KG1 (cell line): ENCODE measurements at regions not wholly inside any gene's neighbourhood (a gene's known extent, or its start where the extent isn't known, plus 50 kb on each side); places are given as distances from the start of the nearest gene placed in this dataset.
"Not testable (repeated sequence)": the region's sequence is repeated elsewhere in the genome, so short reads cannot be mapped to it uniquely, and the experiment has no call there.

Experiments
- DNase-seq: peaks from one replicate; lab custom pipeline; 2025; lab: John Stamatoyannopoulos, UW

DNA sequence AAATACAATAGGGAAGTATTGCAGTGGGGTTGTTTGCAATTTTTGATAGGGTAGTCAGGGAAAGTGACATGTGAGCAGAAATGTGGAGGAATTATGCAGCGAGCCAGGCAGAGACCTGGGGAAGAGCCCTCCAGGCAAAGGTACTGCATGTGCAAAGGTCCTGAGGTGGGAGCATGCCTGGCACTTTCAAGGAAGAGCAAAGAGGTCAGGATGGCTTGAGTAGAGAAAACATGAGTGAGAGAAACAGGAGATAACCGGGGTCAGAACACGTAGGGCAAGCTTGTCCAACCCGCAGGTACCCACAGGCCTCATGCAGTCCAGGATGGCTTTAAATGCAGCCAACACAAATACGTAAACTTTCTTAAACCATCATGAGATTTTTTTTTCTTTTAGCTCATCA, 71.0 kb downstream of the COQ2 start:
- DNase-seq: no peak

DNA sequence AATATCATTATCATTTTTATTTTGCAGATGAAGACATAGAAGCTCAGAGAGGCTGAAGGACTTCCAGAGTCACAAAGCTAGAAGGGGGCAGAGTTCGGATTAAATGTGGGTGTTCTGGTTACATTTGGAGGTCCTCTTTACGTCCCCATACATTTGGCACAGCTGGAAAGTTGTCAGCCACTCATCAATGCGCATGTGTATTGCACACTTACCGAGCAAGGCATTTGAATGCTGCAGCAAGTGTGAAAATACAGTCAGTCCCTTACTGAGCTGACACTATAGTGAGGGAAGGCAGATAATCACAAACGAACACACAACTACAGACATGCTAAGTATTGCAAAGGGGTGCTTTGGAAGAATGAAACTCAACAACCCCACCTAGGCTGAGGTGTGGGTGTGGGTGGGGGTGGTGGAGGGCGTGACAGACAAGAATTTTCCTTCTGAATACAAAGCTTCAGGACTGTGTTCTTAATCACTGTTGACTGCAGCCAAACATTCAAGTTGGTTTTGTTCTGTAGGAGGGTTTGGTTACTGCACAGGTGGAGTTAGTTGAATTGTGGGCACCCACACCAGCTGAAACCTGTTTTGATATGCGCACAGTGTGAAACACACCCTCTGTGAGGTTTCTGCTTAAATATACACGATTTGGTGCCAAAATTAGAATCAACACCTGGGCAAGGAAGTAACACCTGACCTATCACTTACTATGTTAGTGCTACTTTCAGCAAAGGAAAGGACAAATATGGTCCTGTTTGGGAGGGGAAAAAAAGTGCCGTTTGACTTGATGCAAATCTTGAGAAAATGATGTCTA, 72.4 kb downstream of the COQ2 start:
- DNase-seq: no peak

DNA sequence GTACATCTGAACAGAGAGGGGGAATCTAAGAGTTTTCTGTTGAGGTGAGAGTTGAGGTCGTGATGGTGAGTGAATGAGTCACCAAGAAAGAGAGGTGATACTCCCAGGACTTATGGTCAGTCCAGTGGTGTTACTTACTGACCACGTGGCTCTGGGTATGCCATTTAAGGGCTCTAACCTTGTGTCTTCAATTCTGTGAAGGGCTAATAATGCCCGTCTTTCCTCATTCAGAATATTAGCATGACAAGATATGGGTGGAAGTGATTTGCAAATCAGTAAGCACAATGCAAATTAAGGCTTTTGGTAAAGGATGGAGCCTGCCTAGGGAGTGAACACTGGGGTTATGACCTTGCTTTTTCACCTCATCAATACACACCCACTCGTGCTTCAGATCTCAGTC, 75.2 kb downstream of the COQ2 start:
- DNase-seq: no peak

DNA sequence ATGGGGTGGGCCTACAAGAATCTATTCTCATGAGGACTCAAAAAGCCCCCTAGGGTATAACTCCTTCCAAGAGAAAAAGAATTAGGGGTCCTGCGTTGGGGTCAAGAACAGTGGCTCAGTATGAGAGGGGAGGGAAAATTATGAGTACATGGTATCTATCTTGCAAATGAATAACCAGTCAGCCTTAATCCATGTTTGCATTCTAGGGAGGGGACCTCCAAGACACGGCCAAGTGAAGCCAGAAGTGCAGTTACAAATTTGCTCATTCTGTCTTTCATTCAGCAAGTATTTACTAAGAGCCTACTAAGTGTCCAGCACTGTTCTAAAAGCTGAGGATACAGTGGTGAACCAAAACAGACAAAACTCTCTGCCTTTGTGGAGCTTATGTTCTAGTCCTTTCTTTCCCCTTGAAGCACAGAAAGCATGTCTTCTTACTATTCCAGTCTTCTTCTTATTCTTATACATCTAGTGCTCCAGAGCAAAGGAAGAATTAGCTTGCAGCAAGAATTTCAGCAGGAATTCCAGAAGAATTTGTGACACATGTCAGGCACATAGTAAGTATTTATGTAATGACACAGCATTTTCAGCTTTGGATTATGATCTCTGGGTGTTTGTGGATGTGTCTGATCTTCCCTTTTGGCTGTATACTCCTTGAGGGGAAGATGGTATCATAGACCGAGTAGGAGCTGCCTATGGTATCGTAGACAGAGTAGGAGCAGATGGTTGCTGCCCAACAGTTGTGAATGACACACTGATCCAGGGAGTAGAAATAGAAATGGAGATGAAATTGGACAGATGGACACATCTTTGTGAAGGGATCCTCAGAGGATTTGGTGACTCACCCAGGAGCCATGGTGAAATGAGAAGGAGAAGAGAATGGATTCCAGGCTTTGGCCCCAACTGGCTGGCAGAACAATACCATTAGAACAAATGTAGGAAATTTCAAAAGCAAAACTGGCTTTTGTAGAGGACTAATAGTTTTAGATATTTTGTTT, 75.9 kb downstream of the COQ2 start:
- DNase-seq: no peak

DNA sequence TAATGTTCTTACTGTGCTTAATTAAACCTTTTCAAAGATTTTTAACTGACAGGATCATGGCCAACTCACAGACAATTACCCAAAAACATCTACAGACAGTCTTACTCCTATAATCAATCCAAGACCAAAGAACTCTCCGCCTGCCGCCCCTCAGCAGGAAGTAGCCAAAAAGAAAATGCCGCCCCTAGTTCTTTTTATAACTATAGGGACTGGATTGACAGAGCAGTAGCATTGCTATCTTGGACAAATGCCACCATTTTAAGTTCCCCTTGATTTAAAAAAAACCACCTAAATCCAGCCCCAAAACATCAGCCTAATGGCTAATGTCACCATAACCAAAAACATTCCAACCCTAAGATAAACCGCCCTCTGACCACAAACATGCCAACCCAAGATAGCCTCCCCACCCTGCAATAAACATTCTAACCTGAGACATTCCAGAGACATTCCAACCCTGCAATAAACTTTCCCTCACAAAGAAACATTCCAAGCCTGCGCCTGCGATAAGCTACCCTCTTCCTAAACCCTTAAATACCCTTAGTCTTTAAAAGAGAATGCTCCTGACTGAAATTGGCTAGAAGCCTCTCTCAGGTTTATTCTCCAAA, 77.0 kb downstream of the COQ2 start:
- DNase-seq: no peak

DNA sequence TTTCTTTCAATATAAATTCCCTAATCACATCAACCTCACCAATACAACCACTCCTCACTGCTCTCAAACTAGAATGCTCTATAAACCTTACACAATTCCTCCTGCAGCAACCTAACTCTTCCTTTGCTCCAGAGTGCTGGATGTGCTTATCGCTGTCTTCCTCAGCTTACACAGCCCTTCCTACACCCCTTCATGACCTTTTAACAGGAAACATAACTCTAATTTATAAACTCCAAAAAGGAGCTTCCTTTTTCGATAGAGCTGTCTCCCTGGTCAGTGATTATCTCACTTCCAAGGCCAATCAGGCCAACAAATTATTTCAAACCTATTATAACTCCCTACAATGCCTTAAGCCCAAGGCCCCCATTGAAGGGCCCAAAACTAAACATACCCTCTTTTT, 78.8 kb downstream of the COQ2 start:
- no peak for DNase-seq

DNA sequence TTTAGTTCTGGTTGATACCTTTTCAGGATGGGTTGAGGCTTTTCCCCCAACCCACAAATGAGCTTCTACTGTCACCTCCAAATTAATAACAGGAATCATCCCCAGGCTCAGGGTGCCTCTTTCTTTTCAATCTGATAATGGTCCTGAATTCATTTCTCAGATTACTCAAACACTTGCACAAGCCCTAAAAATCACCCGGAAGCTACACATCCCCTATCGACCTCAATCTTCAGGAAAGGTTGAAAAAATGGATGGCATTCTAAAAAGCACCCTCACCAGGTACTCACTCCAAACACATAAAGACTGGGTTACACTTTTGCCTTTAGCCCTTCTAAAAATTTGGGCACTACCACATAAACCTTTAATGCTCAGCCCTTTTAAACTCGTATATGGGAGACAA, 79.9 kb downstream of the COQ2 start:
- no peak for DNase-seq

DNA sequence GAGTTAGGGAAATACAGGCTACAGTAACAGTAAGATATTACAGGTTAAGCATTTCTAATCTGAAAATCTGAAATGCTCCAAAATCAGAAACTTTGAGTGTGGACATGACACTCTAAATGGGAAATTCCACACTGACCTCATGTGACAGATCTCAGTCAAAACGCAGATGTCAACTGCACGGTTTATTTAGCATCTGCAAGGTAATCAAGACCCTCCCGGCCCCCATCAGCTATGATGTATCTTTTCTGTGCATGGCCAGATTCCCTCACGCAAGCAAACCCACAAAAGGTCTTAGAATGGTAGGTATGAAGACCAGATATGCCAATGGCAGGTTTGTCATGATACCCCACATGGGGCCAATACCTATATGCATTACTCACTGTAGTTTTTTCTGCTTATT, 82.8 kb downstream of the COQ2 start:
- no peak for DNase-seq

DNA sequence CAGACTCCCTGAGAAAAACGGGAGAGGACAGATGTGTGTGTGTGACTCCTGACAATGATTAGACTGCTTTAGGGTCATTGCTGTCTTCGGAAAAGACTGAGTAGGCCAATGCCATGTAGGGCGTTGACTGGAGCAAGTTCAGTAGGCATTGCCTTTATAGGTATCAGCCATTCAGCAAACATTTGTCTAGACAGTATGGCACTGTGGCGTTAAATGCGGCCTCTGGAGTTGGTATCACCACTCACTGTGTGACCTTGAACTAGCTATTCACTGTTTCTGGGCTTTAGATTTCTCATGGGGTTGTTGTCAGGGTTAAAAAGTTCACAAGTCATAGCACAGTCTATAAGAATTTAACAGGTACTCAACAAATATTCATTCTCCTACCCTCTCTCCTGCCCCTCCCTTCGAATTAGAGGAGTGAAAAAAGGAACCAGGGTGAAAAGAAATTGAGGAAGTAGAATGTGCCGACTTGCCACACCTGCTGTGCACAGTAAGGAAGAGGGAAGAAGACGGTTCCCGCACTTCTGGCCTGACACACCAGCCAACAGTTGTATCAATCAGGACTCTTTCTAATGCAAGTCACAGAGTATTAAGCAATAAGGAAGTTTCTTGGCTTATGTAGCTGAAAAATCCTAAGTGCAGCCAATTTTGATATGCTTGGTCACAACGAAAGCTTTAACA, 83.2 kb upstream of the PLAC8 start:
- DNase-seq: peak; percentile 53

DNA sequence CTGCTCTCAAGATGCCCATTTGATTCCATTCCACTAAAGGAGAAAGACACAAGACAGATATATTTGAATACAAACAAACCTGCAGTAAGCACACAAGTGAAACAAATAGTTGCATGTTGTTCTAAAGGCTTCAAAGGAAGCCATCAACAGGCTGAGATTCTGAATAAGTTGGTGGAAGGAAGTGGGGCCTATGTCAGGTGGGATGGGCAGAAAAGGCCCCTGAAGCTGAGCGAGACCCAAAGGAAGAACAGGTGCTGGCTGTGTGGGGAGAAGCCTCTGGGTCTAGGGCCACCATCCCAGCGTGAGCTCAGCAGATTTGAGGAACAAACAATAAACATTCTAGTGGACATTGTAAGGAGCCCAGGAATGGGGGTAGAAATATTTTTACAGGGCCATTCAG, 82.4 kb upstream of the PLAC8 start:
- DNase-seq: no peak

DNA sequence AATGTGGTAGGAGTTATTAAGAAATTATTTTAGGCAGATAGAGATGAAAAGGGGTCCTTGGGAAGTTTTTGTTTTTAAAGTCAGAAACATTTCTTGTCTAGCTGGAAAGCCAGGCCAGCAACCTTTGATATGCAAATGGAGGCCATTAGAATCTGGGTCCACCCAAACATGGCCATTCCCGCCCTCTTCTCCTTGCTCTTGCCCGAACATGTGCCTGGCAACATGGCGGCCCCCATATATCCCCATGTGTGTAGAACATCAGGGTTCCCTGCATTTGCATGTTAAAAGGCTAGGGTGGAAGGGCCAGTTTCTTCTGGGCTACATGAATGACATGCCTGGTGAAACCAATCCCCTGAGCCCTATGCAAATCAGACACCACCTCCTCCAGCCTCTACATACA, 80.7 kb upstream of the PLAC8 start:
- no peak for DNase-seq

DNA sequence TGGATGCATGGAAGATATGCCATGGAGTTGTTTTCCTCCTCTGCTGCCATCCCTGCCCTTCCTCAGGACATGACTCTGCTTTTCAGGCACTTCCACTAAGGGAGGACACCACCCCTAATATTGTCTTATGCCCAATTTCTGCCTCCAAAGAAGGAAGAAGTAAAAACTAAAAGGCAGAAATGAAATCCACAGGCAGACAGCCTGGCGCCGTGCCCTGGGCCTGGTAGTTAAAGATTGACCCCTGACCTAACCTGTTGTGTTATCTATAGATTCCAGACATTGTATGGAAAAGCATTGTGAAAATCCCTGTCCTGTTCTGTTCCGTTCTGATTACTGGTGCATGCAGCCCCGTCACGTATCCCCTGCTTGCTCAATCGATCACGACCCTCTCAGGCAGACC, 80.1 kb upstream of the PLAC8 start:
- not testable (repeated sequence) for DNase-seq

DNA sequence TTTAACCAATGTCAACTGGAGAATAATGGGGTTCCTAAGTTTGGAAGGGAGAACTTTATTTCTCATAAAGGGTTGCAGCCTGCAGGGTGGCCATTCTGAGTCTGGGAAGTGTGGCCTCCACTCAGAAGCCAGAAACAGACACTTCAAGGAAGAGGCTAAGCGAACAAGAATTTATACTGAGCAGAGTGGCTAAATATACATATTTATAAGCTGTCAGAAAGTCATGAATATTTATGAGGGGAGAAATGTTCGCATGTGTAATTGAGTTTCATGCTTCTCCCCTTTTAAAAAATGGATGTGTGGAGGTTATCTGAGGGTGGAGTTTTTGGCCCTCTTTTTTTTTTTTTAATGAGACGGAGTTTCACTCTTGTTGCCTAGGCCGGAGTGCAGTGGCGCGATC, 78.1 kb upstream of the PLAC8 start:
- no peak for DNase-seq

DNA sequence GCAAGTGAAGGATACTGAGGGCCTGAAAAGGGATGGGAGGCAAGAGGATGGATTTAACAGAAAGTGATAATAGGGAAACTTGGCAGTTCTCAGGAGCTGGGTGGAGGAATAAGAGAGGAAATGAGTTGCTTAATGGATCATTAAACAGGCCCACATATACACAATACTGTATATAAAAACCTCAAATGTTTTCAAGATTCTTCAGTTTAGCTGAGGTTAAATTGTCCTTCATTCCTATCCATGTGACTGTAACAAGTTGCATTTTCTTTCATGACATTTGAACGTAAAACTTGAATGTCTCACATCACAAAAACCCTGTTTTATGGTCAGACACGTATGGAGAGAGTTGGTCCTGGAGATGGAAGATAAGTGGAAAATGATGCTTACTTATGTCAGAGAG, 76.5 kb upstream of the PLAC8 start:
- no peak for DNase-seq

DNA sequence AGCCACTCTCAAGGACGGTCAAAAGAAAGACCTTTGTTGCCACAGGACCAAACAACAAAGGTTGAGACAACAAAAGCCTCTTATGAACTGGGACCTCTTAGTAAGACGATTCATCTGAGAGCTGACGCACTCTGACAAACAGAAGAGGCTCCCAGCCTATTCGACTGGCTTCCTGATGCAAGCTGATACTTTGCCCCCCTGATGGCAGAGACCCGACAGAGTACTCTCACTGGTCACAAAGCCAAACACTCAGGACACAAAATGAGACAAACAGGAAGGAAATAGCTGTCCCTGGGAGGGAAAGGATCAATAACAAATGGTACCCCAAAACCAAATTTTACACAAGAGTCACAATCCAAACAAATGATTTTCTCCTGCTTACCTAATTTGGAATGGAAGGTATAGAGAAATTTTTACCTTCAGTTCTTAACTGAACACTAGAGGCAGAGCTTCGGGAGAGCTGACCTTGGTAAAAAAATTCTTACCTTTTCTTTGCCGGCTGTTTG, 75.2 kb upstream of the PLAC8 start:
- DNase-seq: no peak

DNA sequence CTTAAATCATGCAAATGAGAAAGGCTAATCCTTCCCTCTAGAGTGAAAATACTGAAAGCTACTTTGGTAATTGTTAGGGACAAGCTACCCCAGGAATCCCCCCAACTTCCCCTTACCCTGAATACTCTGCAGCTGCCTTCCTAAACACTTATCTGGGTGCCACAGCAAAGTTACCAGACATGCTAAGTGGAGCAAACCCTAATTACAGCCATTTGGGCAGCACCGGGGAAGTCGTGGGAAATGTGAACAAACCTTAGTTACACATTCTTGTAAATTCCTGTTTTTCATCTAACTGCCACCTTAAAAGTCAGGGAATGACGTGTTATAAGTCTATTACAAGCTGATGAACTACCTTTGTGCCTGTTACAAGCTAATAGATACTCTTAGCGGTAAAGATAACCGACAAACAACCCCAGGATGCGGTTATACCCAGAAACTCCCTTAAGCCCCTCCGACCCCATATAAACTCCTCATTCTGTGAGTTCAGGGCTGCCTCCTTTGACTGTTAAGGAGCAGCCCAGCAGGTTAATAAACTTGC, 66.0 kb upstream of the PLAC8 start:
- no peak for DNase-seq

DNA sequence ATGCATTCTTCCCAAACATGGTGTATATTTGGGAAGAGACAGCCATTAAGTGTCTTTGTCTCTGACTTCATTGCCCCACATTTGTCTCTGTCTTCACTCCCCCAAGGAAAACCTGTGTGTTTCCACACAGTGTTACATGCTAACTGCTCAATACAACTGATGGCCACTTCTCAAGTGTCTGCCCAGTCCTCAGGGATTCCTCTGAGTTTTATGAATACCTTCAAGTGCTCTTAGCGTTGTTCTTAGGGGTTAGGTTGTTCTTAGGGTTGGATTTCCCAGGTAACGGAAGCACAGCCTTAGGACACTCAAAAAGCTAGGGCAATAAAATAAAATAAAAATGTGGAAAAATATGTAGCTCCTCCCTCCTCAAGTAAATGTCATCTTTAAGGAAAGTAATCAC, 64.7 kb upstream of the PLAC8 start:
- no peak for DNase-seq

DNA sequence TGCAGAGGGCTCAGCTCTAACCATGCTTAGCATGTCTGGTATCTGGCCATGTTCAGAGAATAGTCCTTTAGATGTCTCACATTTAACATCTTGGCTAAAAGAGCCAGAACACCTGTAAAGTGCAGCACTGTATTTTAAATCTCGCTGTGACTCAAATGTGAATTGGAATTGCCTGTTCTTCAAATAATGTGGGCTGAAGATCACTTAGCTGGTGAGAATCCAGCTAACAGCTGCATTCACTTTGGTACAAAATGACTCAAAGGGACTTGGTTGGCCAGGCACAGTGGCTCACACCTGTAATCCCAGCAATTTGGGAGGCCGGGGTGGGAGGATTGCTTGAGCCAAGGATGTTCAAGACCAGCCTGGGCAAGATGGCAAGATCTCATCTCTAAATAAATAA, 63.5 kb upstream of the PLAC8 start:
- DNase-seq: no peak

DNA sequence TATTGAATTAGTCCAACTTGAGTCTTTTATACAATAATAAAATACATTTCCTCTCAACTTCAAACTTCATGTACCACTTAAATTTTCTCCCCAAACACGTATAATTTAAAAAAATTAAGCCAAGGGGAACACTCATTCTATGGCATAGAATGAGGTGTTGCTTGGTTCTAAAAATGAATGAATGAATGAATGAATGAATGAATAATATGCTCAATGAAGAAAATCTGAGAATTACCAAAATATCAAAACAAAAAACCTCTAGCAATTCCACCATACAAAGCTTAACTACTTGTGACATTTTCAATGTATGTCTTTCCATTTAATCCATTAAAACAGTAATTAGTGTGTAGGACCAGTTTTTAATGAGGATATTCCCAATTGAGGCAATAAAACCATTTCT, 62.7 kb upstream of the PLAC8 start:
- DNase-seq: no peak

DNA sequence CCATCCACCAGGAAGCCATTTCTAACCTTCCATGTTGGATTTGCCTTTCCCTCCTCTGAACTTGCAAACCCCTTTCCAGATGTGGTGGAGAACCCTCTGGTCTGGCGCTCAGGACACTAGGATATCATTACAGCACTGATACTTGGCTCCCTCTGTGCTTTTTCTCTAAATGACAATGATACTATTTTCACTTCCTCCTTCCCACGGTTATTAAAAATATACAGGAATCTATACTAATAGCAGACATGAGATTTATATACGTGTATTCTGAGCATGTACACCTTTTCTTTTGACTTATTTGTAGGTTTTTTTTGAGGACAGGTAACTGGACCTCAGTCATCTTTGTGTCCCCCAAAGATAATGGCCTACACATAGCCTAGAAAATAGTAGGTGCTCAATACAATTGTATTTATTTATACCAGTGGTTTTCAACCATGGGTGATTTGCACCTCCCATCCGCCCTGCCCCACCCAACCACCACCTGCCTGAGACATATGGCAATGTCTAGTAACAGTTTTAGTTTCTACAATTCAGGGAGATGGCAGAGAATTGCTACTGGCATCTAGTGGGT, 60.4 kb upstream of the PLAC8 start:
- no peak for DNase-seq

DNA sequence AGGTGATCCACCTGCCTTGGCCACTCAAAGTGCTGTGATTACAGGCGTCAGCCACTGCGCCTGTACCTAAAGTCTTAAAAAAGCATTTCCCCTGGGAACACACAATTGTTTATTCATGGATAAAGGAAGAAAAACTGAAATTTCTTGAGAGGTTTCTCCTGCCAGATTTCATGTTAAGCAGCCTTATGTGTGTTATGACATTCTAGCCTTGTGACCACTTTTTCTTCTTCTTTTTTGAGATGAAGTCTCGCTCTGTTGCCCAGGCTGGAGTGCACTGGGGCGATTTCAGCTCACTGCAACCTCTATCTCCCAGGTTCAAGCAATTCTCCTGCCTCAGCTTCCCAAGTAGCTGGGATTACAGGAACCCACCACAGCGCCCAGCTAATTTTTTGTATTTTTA, 57.8 kb upstream of the PLAC8 start:
- DNase-seq: no peak
